ENCODE measurements at regions not wholly inside any gene's neighbourhood (a gene's known extent, or its start where the extent isn't known, plus 50 kb on each side); places are given as distances from the start of the nearest gene placed in this dataset.

- in situ Hi-C loops (cut with HindIII; ENCODE audit: low sequenced_read_pairs) = no loop called here
- DNase-seq (ENCODE audit: low spot score) = no peak
Observed at GRCh38 chr1:221294242-221294641, 415.0 kb downstream of the HLX start.

- in situ Hi-C loops (cut with HindIII; ENCODE audit: low sequenced_read_pairs) = no loop called here
- no peak for DNase-seq (ENCODE audit: low spot score)
Observed at GRCh38 chr1:221302357-221302756, 423.1 kb downstream of the HLX start.

GRCh38 chr1:221302810-221303209 is 423.6 kb downstream of the HLX start:
- DNase-seq (ENCODE audit: low spot score) = no peak
- in situ Hi-C loops (cut with HindIII; ENCODE audit: low sequenced_read_pairs) = no loop called here

- in situ Hi-C loops (cut with HindIII; ENCODE audit: low sequenced_read_pairs) = no loop called here
- DNase-seq (ENCODE audit: low spot score) = no peak
Observed at GRCh38 chr1:221303623-221304022, 424.4 kb downstream of the HLX start.

- in situ Hi-C loops (cut with HindIII; ENCODE audit: low sequenced_read_pairs) = no loop called here
- DNase-seq (ENCODE audit: low spot score) = no peak
Observed at GRCh38 chr1:221306239-221306638, 427.0 kb downstream of the HLX start.

GRCh38 chr1:221308534-221309511 is 429.6 kb downstream of the HLX start:
- DNase-seq (ENCODE audit: low spot score) = no peak
- in situ Hi-C loops (cut with HindIII; ENCODE audit: low sequenced_read_pairs) = no loop called here

- in situ Hi-C loops (cut with HindIII; ENCODE audit: low sequenced_read_pairs) = no loop called here
- no peak for DNase-seq (ENCODE audit: low spot score)
Observed at GRCh38 chr1:221309723-221310122, 430.5 kb downstream of the HLX start.

GRCh38 chr1:221310180-221310579 is 430.9 kb downstream of the HLX start:
- DNase-seq (ENCODE audit: low spot score) = no peak
- in situ Hi-C loops (cut with HindIII; ENCODE audit: low sequenced_read_pairs) = no loop called here

GRCh38 chr1:221315330-221315729 is 426.6 kb downstream of the DUSP10 start:
- in situ Hi-C loops (cut with HindIII; ENCODE audit: low sequenced_read_pairs) = no loop called here
- DNase-seq (ENCODE audit: low spot score) = no peak

- in situ Hi-C loops (cut with HindIII; ENCODE audit: low sequenced_read_pairs) = no loop called here
- no peak for DNase-seq (ENCODE audit: low spot score)
Observed at GRCh38 chr1:221316491-221317056, 425.3 kb downstream of the DUSP10 start.

- in situ Hi-C loops (cut with HindIII; ENCODE audit: low sequenced_read_pairs) = no loop called here
- no peak for DNase-seq (ENCODE audit: low spot score)
Observed at GRCh38 chr1:221317537-221317936, 424.4 kb downstream of the DUSP10 start.

- in situ Hi-C loops (cut with HindIII; ENCODE audit: low sequenced_read_pairs) = no loop called here
- no peak for DNase-seq (ENCODE audit: low spot score)
Observed at GRCh38 chr1:221327954-221328353, 413.9 kb downstream of the DUSP10 start.

- DNase-seq (ENCODE audit: low spot score) = no peak
- in situ Hi-C loops (cut with HindIII; ENCODE audit: low sequenced_read_pairs) = no loop called here
Observed at GRCh38 chr1:221328371-221328770, 413.5 kb downstream of the DUSP10 start.

- in situ Hi-C loops (cut with HindIII; ENCODE audit: low sequenced_read_pairs) = no loop called here
- DNase-seq (ENCODE audit: low spot score) = no peak
Observed at GRCh38 chr1:221331273-221332183, 410.4 kb downstream of the DUSP10 start.

GRCh38 chr1:221334062-221334461 is 407.8 kb downstream of the DUSP10 start:
- no peak for DNase-seq (ENCODE audit: low spot score)
- in situ Hi-C loops (cut with HindIII; ENCODE audit: low sequenced_read_pairs) = no loop called here

GRCh38 chr1:221335161-221336101 is 406.5 kb downstream of the DUSP10 start:
- no peak for DNase-seq (ENCODE audit: low spot score)
- in situ Hi-C loops (cut with HindIII; ENCODE audit: low sequenced_read_pairs) = no loop called here

- in situ Hi-C loops (cut with HindIII; ENCODE audit: low sequenced_read_pairs) = no loop called here
Observed at GRCh38 chr1:221336126-221336525, 405.8 kb downstream of the DUSP10 start.

GRCh38 chr1:221337106-221337505 is 404.8 kb downstream of the DUSP10 start:
- in situ Hi-C loops (cut with HindIII; ENCODE audit: low sequenced_read_pairs) = no loop called here
- DNase-seq (ENCODE audit: low spot score) = no peak

More at GRCh38 chr1:221336126-221336525, 405.8 kb downstream of the DUSP10 start:
- DNase-seq (ENCODE audit: low spot score) = no peak

- in situ Hi-C loops (cut with HindIII; ENCODE audit: low sequenced_read_pairs) = no loop called here
- no peak for DNase-seq (ENCODE audit: low spot score)
Observed at GRCh38 chr1:221343136-221343535, 398.8 kb downstream of the DUSP10 start.

Measured in G401 (cell line).